IMR-90 (cell line): ENCODE measurements at regions not wholly inside any gene's neighbourhood (a gene's known extent, or its start where the extent isn't known, plus 50 kb on each side); places are given as distances from the start of the nearest gene placed in this dataset.

Experiments
- ATAC-seq: fragments of 200-7000 bp; cut with Tn5 transposase; 2 replicates; pipeline ENCODE4 v1.9.1; 2020; ENCODE audit warnings: low read depth, mild to moderate bottlenecking, moderate library complexity
- BruUV-seq: library from RNA; stranded (reverse); fragments of 400-500 nt; replicated peaks from 2 replicates; lab custom pipeline; 2021; lab: Mats Ljungman, UMichigan
- CTCF ChIA-PET: fragments of 300-600 bp; formaldehyde crosslinking; extraction: SDS; loops from one replicate; lab custom pipeline; 2021; ENCODE audit warnings: antibody characterized with exemption; lab: Yijun Ruan, JAX
- POLR2A ChIA-PET: fragments of 300-600 bp; sonication (Branson Sonifier 250); formaldehyde crosslinking; loops from one replicate; lab custom pipeline; 2022; ENCODE audit warnings: antibody characterized with exemption; ENCODE audit not compliant: unreplicated experiment; lab: Charles Lee
- DNase-seq: peaks from one replicate; pipeline ENCODE4 v3.0.0; 2013
- H2AFZ ChIP-seq: replicated peaks from 2 replicates; pipeline ENCODE3; 2013; ENCODE audit warnings: low read length, mild to moderate bottlenecking; ENCODE audit not compliant: poor library complexity
- H2AK5ac ChIP-seq: 2 replicates; pipeline ENCODE4 v1.6.1; 2013; ENCODE audit warnings: low read depth, low read length, inconsistent platforms
- H2AK9ac ChIP-seq: replicated peaks from 2 replicates; pipeline ENCODE3; 2013; ENCODE audit warnings: mild to moderate bottlenecking, low read depth, low read length, moderate library complexity; ENCODE audit not compliant: poor library complexity
- H2BK120ac ChIP-seq: 2 replicates; pipeline ENCODE4 v1.6.1; 2013; ENCODE audit warnings: low read depth, low read length, inconsistent platforms
- H2BK15ac ChIP-seq: 3 replicates; pipeline ENCODE4 v1.6.1; 2013; ENCODE audit warnings: low read depth, low read length, inconsistent platforms
- H2BK20ac ChIP-seq: 2 replicates; pipeline ENCODE4 v1.6.1; 2013; ENCODE audit warnings: low read depth, mild to moderate bottlenecking, inconsistent platforms, low read length, moderate library complexity
- H2BK5ac ChIP-seq: 2 replicates; pipeline ENCODE4 v1.6.1; 2013; ENCODE audit warnings: mild to moderate bottlenecking, low read depth, low read length, inconsistent platforms; ENCODE audit not compliant: poor library complexity, severe bottlenecking
- H3K14ac ChIP-seq: replicated peaks from 2 replicates; pipeline ENCODE4 v1.6.1; 2013; ENCODE audit warnings: low read depth, low read length, inconsistent platforms
- H3K18ac ChIP-seq: 2 replicates; pipeline ENCODE4 v1.6.1; 2013; ENCODE audit warnings: low read depth, low read length, control low read depth
- H3K23ac ChIP-seq: 2 replicates; pipeline ENCODE4 v1.6.1; 2013; ENCODE audit warnings: low read depth, low read length, inconsistent platforms
- H3K27ac ChIP-seq: 2 replicates; pipeline ENCODE4 v1.5.1; 2013; ENCODE audit warnings: mild to moderate bottlenecking, control low read depth, low read length; ENCODE audit not compliant: insufficient read depth
- H3K27me3 ChIP-seq: 2 replicates; pipeline ENCODE4 v1.6.1; 2013; ENCODE audit warnings: low read length; ENCODE audit not compliant: control insufficient read depth, insufficient read depth
- H3K36me3 ChIP-seq: 2 replicates; pipeline ENCODE4 v1.6.1; 2013; ENCODE audit warnings: low read length, mixed read lengths; ENCODE audit not compliant: control insufficient read depth, insufficient read depth
- H3K4ac ChIP-seq: 2 replicates; pipeline ENCODE4 v1.6.1; 2013; ENCODE audit warnings: low read depth, low read length, inconsistent platforms
- H3K4me1 ChIP-seq: 2 replicates; pipeline ENCODE4 v1.6.1; 2013; ENCODE audit warnings: low read length, mixed read lengths; ENCODE audit not compliant: control insufficient read depth, insufficient read depth
- H3K4me2 ChIP-seq: 2 replicates; pipeline ENCODE4 v1.6.1; 2013; ENCODE audit warnings: low read depth, mild to moderate bottlenecking, control low read depth, low read length, moderate library complexity
- H3K4me3 ChIP-seq: 2 replicates; pipeline ENCODE4 v1.5.1; 2013; ENCODE audit warnings: low read depth, mild to moderate bottlenecking, control low read depth, low read length, moderate library complexity; ENCODE audit not compliant: insufficient read depth
- H3K56ac ChIP-seq: 2 replicates; pipeline ENCODE4 v1.6.1; 2013; ENCODE audit warnings: low read length, inconsistent platforms; ENCODE audit not compliant: insufficient read depth; ENCODE audit errors: extremely low read depth
- H3K79me1 ChIP-seq, 2 experiments: 2 replicates each; pipeline ENCODE4 v1.6.1; 2013; ENCODE audit warnings: low read length in 2 of 2, inconsistent platforms in 1 of 2, low read depth in 1 of 2
- H3K9ac ChIP-seq: 2 replicates; pipeline ENCODE4 v1.6.1; 2013; ENCODE audit warnings: low read depth, low read length, control low read depth
- H3K9me1 ChIP-seq: 2 replicates; pipeline ENCODE4 v1.6.1; 2013; ENCODE audit warnings: low read length, inconsistent platforms; ENCODE audit not compliant: insufficient read depth
- H3K9me3 ChIP-seq: 2 replicates; pipeline ENCODE4 v1.6.1; 2013; ENCODE audit warnings: low read length; ENCODE audit not compliant: control insufficient read depth, insufficient read depth
- H4K20me1 ChIP-seq: 2 replicates; pipeline ENCODE4 v1.6.1; 2013; ENCODE audit warnings: low read length, inconsistent platforms; ENCODE audit not compliant: insufficient read depth
- H4K5ac ChIP-seq: 2 replicates; pipeline ENCODE4 v1.6.1; 2013; ENCODE audit warnings: mild to moderate bottlenecking, low read depth, low read length, control low read depth
- H4K8ac ChIP-seq, 2 experiments: 2 replicates each; pipeline ENCODE4 v1.6.1; 2013; ENCODE audit warnings: low read depth in 2 of 2, low read length in 2 of 2, control low read depth in 1 of 2, inconsistent platforms in 1 of 2
- H4K91ac ChIP-seq: 2 replicates; pipeline ENCODE4 v1.6.1; 2013; ENCODE audit warnings: low read depth, low read length, inconsistent platforms; ENCODE audit not compliant: insufficient read depth
- BHLHE40 ChIP-seq: fragments of 150-350 bp; IDR thresholded peaks from 2 replicates; pipeline ENCODE4 v1.6.1; 2016; ENCODE audit warnings: mild to moderate bottlenecking, low read depth, low read length
- CEBPB ChIP-seq: IDR thresholded peaks from 2 replicates; pipeline ENCODE4 v1.6.1; 2012; ENCODE audit warnings: low read depth, low read length, improper control_type of control experiment
- CHD1 ChIP-seq: IDR thresholded peaks from 2 replicates; pipeline ENCODE4 v1.6.1; 2012; ENCODE audit warnings: low read depth, low read length, improper control_type of control experiment
- FOS ChIP-seq: fragments of 150-350 bp; IDR thresholded peaks from 2 replicates; pipeline ENCODE4 v1.6.1; 2016; ENCODE audit warnings: low read depth, low read length
- MAFK ChIP-seq: IDR thresholded peaks from 2 replicates; pipeline ENCODE4 v1.6.1; 2012; ENCODE audit warnings: low read depth, low read length, improper control_type of control experiment
- MAZ ChIP-seq: IDR thresholded peaks from 2 replicates; pipeline ENCODE4 v1.6.1; 2012; ENCODE audit warnings: low read depth, mild to moderate bottlenecking, low read length, improper control_type of control experiment, moderate library complexity, borderline replicate concordance
- MXI1 ChIP-seq: IDR thresholded peaks from 2 replicates; pipeline ENCODE4 v1.6.1; 2012; ENCODE audit warnings: low read depth, mild to moderate bottlenecking, low read length, moderate library complexity, borderline replicate concordance
- NFE2L2 ChIP-seq: fragments of 150-350 bp; IDR thresholded peaks from 2 replicates; pipeline ENCODE4 v1.6.1; 2016; ENCODE audit warnings: low read depth, mild to moderate bottlenecking, low read length
- POLR2A ChIP-seq: IDR thresholded peaks from 2 replicates; pipeline ENCODE4 v1.6.1; 2012; ENCODE audit warnings: mild to moderate bottlenecking, low read depth, low read length
- RAD21 ChIP-seq: IDR thresholded peaks from 2 replicates; pipeline ENCODE4 v1.6.1; 2012; ENCODE audit warnings: low read length, improper control_type of control experiment
- RCOR1 ChIP-seq: IDR thresholded peaks from 2 replicates; pipeline ENCODE4 v1.6.1; 2012; ENCODE audit warnings: mild to moderate bottlenecking, low read length, improper control_type of control experiment; ENCODE audit not compliant: insufficient replicate concordance
- RFX5 ChIP-seq: IDR thresholded peaks from 2 replicates; pipeline ENCODE4 v1.8.0; 2012; ENCODE audit warnings: low read depth, mild to moderate bottlenecking, low read length, moderate library complexity
- SMC3 ChIP-seq: fragments of 150-350 bp; IDR thresholded peaks from 2 replicates; pipeline ENCODE4 v1.6.1; 2016; ENCODE audit warnings: low read depth, mild to moderate bottlenecking, antibody characterized with exemption, low read length, moderate library complexity
- WGBS, 2 experiments: methylation state at CpG; one replicate each; pipeline versions ENCODE4 v1.1.5 to v1.1.7; 2013; ENCODE audit warnings: missing lambda C conversion rate in 2 of 2; ENCODE audit not compliant: insufficient read length in 1 of 2; ENCODE audit errors: extremely low coverage in 2 of 2; 5-methylcytosine and 5-hydroxymethylcytosine counted together
- dilution Hi-C: fragments of 300-500 bp; cut with HindIII; formaldehyde crosslinking; loops from one replicate; pipeline ENCODE4 v1.14.3; 2018; ENCODE audit warnings: low sequenced_read_pairs; ENCODE audit not compliant: unreplicated experiment
- in situ Hi-C: fragments of 300-500 bp; cut with MboI; formaldehyde crosslinking; loops from 3 replicates; pipeline ENCODE4 v1.14.3; 2019; ENCODE audit warnings: low sequenced_read_pairs, inconsistent platforms, mixed read lengths
- intact Hi-C: fragments of 100-400 bp; cut with micrococcal nuclease; formaldehyde crosslinking; loops from 2 replicates; pipeline ENCODE4 v1.10.0; 2022
- TF ChIP-seq, protein P1 (sequence below): fragments of 150-350 bp; IDR thresholded peaks from 2 replicates; pipeline ENCODE4 v1.6.1; 2016; ENCODE audit warnings: low read depth, mild to moderate bottlenecking, low read length, moderate library complexity, borderline replicate concordance
- TF ChIP-seq, protein P2 (sequence below): conservative IDR thresholded peaks from 2 replicates; pipeline ENCODE4 v1.5.1; 2012; ENCODE audit warnings: mild to moderate bottlenecking, low read depth, low read length, improper control_type of control experiment
- TF ChIP-seq, protein P3 (sequence below): fragments of 150-350 bp; IDR thresholded peaks from 2 replicates; pipeline ENCODE4 v1.6.1; 2017; ENCODE audit warnings: mild to moderate bottlenecking, antibody characterized with exemption, low read length, low read depth

DNA sequence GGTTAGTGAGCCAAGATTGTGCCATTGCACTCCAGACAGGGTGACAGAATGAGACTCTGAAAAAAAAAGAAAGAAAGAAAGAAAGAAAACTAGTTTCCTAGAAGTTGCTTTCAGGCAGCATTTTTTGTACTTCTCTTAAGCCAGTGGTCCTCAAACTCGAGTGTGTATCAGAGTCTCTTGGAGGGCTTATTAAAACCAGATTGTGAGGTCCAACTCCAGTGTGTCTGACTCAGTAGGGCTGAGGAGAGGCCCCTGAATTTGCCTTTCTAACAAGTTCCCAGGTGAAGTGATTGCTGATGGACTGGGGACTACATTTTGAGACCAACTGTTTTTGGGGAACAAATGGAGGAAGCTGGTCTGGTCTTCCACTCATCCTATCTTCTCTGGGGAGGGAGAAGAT, 57.5 kb upstream of the VSTM5 start:
- no peak for ATAC-seq
- H2BK15ac ChIP-seq: peak overlapping the region; percentile 94; the same call in 2 of the 3 replicates
- H2AFZ ChIP-seq: peak overlapping the region; percentile 70
- H3K18ac ChIP-seq: peak overlapping the region; percentile 80
- H2BK20ac ChIP-seq: peak overlapping the region; percentile 100
- H4K91ac ChIP-seq: peak overlapping the region; percentile 96
- peak overlapping the region; percentile 98 for H2BK120ac ChIP-seq
- in situ Hi-C loops (no loop called here), intact Hi-C loops (loop anchor here (5.0 kb wide), 1 partner anchor 274 kb away; no protein-coding TSS in a partner anchor), dilution Hi-C loops (no loop called here)
- no peak for DNase-seq
- peak overlapping the region; percentile 80 for H2AK9ac ChIP-seq
- no CpG with 5 or more reads among the region's 1 CpG for WGBS, 2 experiments
- H3K79me1 ChIP-seq: no peaks in the 10 kb centered on the region
- ChIA-PET CTCF (no interaction called here), POLR2A (no interaction called here)
- no peaks in the 10 kb centered on the region for H3K27me3 ChIP-seq
- peak overlapping the region; percentile 92 for H2BK5ac ChIP-seq
- peak overlapping the region; percentile 92 for H3K23ac ChIP-seq
- peak overlapping the region; percentile 97 for H3K14ac ChIP-seq
- H2AK5ac ChIP-seq: peak overlapping the region; percentile 94
- peaks cover 13% of the 10 kb centered on the region for H3K9me1 ChIP-seq
- no peak overlapping the region for H3K4me3 ChIP-seq
- no peaks in the 10 kb centered on the region for H4K20me1 ChIP-seq
- peak overlapping the region; percentile 98 for H3K4ac ChIP-seq
- H3K56ac ChIP-seq: peak overlapping the region; percentile 81
- H4K5ac ChIP-seq: peak overlapping the region; percentile 54; the same call in 1 of the 2 replicates
- H3K27ac ChIP-seq: peak overlapping the region; percentile 80
- no peak overlapping the region for H3K4me2 ChIP-seq
- H3K4me1 ChIP-seq: peaks cover 9% of the 10 kb centered on the region
- TF ChIP-seq, protein P1, sequence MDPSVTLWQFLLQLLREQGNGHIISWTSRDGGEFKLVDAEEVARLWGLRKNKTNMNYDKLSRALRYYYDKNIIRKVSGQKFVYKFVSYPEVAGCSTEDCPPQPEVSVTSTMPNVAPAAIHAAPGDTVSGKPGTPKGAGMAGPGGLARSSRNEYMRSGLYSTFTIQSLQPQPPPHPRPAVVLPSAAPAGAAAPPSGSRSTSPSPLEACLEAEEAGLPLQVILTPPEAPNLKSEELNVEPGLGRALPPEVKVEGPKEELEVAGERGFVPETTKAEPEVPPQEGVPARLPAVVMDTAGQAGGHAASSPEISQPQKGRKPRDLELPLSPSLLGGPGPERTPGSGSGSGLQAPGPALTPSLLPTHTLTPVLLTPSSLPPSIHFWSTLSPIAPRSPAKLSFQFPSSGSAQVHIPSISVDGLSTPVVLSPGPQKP: no peak
- TF ChIP-seq, protein P2, sequence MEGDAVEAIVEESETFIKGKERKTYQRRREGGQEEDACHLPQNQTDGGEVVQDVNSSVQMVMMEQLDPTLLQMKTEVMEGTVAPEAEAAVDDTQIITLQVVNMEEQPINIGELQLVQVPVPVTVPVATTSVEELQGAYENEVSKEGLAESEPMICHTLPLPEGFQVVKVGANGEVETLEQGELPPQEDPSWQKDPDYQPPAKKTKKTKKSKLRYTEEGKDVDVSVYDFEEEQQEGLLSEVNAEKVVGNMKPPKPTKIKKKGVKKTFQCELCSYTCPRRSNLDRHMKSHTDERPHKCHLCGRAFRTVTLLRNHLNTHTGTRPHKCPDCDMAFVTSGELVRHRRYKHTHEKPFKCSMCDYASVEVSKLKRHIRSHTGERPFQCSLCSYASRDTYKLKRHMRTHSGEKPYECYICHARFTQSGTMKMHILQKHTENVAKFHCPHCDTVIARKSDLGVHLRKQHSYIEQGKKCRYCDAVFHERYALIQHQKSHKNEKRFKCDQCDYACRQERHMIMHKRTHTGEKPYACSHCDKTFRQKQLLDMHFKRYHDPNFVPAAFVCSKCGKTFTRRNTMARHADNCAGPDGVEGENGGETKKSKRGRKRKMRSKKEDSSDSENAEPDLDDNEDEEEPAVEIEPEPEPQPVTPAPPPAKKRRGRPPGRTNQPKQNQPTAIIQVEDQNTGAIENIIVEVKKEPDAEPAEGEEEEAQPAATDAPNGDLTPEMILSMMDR: no peak
- TF ChIP-seq BHLHE40: no peak
- no peak for TF ChIP-seq MXI1
- no peak for TF ChIP-seq NFE2L2
- no peak for TF ChIP-seq RCOR1
- TF ChIP-seq CHD1: no peak
- TF ChIP-seq MAFK: no peak
- TF ChIP-seq POLR2A: no peak
- TF ChIP-seq SMC3: no peak
- TF ChIP-seq, protein P3, sequence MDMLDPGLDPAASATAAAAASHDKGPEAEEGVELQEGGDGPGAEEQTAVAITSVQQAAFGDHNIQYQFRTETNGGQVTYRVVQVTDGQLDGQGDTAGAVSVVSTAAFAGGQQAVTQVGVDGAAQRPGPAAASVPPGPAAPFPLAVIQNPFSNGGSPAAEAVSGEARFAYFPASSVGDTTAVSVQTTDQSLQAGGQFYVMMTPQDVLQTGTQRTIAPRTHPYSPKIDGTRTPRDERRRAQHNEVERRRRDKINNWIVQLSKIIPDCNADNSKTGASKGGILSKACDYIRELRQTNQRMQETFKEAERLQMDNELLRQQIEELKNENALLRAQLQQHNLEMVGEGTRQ: no peak
- no peak for TF ChIP-seq CEBPB
- no peak for TF ChIP-seq FOS
- TF ChIP-seq MAZ: no peak
- no peak for TF ChIP-seq RAD21
- no peak for TF ChIP-seq RFX5
- no peaks in the 10 kb centered on the region for H3K36me3 ChIP-seq
- no TSS peak for BruUV-seq
- H3K9ac ChIP-seq: no peak overlapping the region
- no peaks in the 10 kb centered on the region for H3K9me3 ChIP-seq
- H4K8ac ChIP-seq: peak overlapping the region; percentile 89 to 94
